ENCODE measurements at regions not wholly inside any gene's neighbourhood (a gene's known extent, or its start where the extent isn't known, plus 50 kb on each side); places are given as distances from the start of the nearest gene placed in this dataset.
"Not testable (repeated sequence)": the region's sequence is repeated elsewhere in the genome, so short reads cannot be mapped to it uniquely, and the experiment has no call there.

DNA sequence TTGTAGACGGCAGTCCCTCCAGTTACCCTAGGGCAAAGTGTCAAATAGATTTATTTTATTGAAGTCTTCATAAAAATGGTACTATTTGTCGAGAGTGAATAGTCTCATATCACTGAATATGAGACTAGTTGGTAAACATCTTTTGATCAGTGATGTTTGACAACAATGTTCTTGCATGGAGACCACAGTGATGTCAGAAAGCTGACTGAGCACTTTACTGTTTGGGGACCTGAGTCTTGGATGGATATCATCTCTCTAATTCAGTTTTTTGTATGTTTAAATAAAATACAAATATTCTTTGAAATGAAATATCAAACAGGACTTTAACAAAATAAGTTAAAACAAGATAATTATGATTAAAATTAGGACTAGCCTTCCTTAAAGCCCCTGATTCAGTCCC is 1315.4 kb upstream of the NRXN1 start:
- DNase-seq (ENCODE audit: low read depth in 4 of 4, low spot score in 3 of 4) = no peak

DNA sequence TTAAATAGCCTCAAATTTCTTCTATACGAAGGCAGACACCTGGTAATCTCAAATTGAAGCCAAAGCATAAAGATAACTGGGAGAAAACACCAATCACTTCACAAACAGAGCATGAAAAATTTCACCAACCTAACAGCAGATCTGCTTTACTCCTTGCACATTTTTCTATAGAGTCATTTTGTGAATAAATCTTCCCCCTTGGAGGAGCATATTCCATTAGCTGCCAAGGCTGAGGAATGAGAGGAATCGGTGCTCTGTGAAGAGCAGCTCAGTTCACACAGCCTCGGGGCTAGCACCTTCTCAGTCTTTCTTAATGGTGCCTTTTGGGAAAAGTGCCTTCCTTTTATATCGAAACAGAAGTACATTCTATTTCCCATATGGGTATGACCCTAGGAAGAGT is 1313.7 kb upstream of the NRXN1 start:
- no peak for DNase-seq (ENCODE audit: low read depth in 4 of 4, low spot score in 3 of 4)

DNA sequence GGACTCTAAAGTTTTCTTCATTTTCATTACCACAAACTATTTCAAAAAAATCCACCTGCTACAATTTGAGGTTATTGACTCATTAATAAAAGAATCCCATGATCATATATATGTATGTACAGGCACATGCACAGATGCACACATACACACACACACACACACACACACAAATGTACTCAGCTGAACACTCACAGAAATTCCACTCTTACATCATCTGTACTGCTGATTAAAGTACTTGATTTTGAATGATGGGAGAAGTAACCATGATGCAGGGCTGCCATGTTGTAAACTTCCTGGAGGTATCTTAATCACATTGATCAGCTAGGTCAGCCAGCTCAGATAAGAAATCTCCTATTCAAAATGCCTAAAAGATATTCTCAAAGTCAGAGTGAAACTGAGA is 1313.2 kb upstream of the NRXN1 start:
- DNase-seq (ENCODE audit: low read depth in 4 of 4, low spot score in 3 of 4) = no peak

DNA sequence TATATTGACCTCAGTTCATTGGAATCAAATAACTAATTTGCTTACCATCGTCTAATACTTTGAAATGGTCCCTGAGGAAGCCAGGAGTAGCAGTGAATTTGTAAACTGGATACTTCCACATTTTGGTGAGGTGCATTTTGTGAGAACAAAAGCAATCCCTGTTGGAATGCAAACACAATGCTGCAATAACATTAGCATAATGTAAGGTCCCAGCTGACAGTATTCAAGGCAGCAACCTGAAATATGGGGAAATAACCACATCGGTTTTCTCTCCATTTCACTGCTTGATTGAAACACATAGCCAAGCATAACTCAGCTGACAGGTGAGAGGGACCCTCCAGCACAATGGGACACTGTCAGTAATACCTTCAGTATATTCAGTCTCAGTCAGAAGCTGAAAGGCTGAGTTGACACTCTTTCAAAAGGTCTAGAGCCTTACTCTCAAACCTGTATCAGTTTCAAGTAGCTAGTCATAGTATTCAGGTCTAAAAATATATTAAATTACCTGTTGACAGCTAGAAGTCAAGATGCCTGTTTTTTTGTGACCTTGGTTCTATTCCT is 1311.9 kb upstream of the NRXN1 start:
- DNase-seq (ENCODE audit: low read depth in 4 of 4, low spot score in 3 of 4) = no peak

DNA sequence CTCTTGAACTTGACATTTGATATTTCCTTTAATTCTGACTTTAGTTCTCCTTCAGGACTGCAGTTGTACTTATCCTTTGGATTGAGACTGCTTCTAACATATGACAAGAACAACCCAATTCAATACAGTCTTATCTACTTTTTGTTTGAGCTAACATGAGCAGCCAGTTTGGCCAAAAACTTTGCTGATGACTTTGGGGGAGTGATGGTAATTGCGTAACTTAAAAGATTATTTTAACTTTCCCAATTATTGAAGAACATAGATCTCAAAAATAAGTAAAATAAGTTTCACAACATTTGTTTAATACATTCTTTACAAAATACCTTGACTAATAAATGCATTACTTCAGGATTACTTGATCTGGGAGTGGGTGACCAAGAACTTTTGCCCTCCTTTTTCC is 1311.1 kb upstream of the NRXN1 start:
- DNase-seq (ENCODE audit: low read depth in 4 of 4, low spot score in 3 of 4) = no peak

DNA sequence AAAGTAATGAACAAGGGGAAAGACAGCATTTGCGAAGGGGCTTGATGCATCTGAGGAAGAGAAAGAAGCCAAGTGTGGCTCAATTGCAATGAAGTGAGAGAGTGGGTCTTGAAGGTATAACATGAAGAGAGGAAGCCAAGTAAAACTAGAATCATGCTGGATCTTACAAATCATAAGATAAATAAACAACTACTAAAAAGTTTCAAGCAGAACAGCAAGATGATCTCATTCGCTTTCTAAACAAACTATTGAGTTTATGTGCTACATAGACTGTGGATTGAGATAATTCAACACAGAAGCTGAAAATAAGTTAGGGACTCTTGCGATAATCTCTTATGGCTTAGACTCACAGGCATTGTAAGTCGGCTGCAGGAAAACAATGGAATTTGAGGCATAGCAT is 1310.5 kb upstream of the NRXN1 start:
- no peak for DNase-seq (ENCODE audit: low read depth in 4 of 4, low spot score in 3 of 4)

DNA sequence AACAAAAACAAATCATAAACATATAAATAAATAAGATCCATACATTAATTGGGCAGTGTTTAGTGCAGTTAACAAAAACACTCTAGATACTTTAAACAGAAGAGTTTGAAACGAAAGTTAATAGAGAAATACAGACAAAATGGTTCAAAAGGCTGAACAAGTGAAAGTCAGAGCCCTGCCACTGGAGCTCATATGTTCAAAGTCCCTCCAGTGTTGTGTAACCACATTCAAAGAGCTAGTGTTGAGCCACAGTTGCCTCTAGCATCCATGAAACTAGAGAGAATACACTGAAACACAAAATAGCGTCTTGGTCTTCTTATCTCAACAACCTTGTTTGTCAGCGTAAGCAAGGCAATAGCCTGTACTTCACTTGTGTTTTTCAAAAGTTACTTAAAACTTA is 1309.8 kb upstream of the NRXN1 start:
- no peak for DNase-seq (ENCODE audit: low read depth in 4 of 4, low spot score in 3 of 4)

DNA sequence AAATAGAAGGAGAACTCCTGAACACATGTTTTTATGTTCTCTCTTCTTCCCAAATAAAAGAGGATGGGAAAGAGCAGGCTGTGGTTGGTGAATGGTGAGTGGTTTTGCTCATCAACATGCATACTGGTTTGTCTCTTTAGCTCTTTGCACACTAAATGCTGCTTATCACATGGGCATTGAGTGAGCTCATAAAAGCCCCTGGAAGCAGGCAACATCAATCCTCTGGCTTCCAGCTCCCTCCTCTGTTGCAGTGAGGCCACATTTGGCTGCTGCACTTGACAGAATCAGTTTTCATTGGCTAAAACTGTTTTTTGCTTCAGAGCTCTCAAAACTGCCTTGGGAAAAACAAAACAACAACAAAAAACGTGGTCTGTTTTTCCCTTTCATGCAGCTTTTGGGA is 1308.2 kb upstream of the NRXN1 start:
- no peak for DNase-seq (ENCODE audit: low read depth in 4 of 4, low spot score in 3 of 4)

DNA sequence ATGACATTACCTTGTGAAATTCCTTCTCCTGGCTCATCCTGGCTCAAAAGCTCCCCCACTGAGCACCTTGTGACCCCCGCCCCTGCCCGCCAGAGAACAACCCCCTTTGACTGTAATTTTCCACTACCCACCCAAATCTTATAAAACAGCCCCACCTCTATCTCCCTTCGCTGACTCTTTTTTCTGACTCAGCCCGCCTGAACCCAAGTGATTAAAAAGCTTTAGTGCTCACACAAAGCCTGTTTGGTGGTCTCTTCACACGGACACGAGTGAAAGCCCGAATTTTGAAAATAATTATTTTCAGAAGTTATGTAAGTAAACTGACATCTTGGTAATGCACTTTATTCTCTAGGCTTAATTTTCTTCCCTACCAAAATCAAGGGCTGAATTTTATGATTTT is 1305.9 kb upstream of the NRXN1 start:
- not testable (repeated sequence) for DNase-seq (ENCODE audit: low read depth in 4 of 4, low spot score in 3 of 4)

DNA sequence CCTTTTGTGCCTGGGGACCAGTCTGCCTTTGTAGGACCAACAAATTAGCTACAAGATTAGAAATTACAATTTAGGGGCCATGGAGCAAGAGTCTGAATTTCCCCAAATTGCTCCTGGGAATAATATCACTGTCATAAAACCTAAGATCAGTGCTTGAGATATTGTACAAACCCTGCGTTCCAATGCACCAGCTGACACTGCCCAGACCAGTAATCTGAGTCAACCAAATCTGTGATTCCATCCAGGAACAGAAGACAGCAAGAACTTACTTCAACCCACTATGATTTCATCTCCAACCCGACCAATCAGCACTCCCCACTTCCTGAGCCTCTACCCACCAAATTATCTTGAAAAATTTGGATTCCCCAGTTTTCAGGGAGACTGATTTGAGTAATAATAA is 1305.0 kb upstream of the NRXN1 start:
- DNase-seq (ENCODE audit: low read depth in 4 of 4, low spot score in 3 of 4) = no peak

DNA sequence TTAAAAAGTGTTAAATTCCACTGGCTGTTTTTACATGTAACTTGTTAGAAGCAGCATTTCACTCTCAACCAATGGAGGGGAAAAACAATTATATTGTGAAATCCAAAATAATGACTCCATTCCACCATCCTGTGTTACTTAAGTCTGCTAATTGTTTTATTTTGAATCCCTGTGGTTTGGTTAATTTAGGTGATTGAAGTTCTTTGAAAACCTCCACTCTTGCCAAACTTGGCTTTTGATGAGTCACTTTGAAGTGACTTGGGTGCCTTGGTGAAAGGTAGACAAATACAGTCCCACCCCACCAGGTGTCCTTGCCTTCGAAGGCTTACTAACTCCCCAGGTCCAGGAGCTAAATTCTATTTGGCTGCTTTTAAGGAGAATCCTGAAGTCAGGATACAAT is 1303.8 kb upstream of the NRXN1 start:
- no peak for DNase-seq (ENCODE audit: low read depth in 4 of 4, low spot score in 3 of 4)

DNA sequence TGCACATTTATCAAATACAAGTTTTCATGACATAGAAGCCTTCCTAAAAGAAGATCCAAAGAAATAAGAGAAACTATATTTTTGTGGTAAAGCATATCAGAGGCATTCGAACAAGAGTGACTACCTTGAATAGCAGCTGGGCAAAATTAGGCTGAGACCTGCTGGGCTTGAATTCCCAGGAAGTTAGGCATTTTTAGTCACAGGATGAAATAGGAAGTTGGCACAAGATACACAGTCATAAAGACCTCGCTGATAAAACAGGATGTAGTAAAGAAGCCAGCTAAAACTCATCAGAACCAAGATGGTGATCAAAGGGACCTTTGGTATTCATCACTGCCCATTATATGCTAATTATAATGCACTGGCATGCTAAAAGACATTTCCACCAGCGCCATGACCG is 1302.3 kb upstream of the NRXN1 start:
- no peak for DNase-seq (ENCODE audit: low read depth in 4 of 4, low spot score in 3 of 4)

DNA sequence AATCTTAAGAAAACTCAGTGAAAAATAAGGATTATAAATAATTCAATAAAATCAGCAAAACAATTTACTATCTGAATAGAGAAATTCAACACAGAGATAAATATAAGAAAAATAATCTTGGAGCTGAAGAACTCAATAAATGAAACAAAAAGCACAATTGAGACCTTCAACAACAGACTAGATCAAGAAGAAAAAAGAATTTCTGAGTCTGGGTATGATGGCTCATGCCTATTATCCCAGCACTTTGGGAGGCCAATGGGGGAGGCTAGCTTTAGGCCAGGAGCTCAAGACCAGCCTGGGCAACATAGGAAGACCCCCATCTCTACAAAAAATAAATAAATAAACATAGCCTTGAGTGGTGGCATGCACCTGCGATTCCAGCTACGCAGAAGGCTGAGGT is 1295.7 kb upstream of the NRXN1 start:
- no peak for DNase-seq (ENCODE audit: low read depth in 4 of 4, low spot score in 3 of 4)

DNA sequence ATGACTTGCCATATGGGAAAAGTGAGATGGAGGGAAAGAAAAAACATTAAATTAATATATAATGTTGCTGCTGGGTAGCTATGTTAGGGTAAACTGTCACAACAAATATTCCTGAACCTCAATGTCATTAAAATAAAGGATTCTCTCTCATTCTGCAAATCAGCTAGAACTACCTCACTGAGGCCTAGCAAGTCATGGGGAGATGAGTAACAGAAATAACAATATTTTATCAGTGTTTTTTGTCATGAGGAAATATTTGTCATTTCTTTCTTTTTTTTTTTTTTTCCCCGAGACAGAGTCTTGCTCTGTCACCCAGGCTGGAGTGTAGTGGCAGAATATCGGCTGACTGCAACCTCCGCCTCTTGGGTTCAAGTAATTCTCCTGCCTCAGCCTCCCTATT is 1282.3 kb upstream of the NRXN1 start:
- DNase-seq (ENCODE audit: low read depth in 4 of 4, low spot score in 3 of 4) = no peak

DNA sequence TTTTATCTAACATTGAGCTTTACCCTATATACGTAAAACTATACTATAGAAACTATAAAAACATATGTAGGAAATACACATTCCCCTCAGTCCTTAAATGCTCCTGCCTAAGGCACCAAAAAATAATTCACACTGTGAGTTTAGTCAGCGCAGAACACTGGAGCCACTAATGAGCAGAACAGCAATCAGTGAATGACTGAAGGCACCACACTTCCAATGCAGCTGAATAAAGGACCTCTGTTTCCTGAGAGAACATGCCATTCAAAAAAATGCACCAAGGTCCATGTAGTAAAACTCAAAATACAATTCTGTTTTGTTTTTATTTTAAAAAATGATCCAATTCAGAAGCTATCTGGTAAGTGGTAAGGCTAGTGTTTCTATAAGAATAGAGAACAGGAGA is 1280.6 kb upstream of the NRXN1 start:
- DNase-seq (ENCODE audit: low read depth in 4 of 4, low spot score in 3 of 4) = no peak

DNA sequence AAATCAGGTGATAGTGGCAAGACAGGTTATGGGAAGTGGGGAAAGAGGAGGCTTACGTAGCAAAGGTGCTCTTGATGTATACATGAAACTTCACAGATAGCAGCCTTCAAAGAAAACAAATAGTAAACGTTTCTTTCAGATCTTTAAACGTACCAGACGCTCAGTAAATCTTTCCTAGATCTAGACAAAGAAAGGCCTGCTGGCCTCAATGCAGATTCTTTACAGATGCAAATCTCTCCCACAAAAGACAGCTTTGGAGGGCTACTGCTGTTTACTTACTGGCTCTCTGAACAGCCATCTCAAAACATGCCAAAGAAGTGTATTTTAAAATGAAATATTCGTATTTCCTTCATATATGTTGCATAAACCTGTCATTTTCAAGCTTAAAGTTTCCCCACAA is 1279.9 kb upstream of the NRXN1 start:
- no peak for DNase-seq (ENCODE audit: low read depth in 4 of 4, low spot score in 3 of 4)

DNA sequence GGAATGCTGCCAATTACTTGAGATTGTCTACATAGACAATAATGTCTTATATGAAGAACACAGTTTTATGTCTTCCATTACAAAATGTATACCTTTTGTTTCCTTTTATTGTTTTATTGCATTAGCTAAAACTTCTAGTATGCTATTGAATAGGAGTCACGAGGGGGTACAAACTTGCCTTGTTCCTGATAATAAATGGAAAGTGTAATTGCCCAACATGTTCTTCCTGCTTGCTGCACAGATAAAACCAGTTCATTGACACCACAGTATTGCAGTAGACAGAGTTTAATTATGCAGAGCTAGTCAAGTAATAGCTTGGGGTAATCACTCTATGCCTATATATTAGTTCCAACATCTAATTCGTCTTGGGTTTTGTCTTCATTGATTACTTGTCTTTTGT is 1276.2 kb upstream of the NRXN1 start:
- DNase-seq (ENCODE audit: low read depth in 4 of 4, low spot score in 3 of 4) = no peak

DNA sequence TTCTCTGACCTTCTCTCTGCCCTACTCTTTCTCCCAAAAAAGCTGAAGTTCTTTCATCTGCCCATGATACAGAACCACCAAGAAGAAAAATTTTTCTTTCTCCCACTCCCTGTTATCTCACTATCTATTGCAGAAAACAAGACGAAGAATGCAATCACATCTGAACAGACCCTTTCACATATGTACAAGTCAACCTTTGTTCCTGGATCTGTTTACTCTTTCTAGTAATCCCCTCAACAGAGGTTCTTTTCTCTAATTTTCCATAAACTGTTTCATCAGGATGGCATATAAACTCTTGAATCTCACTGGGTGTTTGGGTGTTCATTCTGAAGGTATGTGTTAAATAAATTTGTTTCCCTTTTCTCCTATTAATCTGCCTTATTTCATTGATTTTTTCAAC is 1262.7 kb upstream of the NRXN1 start:
- DNase-seq (ENCODE audit: low read depth in 4 of 4, low spot score in 3 of 4) = no peak

DNA sequence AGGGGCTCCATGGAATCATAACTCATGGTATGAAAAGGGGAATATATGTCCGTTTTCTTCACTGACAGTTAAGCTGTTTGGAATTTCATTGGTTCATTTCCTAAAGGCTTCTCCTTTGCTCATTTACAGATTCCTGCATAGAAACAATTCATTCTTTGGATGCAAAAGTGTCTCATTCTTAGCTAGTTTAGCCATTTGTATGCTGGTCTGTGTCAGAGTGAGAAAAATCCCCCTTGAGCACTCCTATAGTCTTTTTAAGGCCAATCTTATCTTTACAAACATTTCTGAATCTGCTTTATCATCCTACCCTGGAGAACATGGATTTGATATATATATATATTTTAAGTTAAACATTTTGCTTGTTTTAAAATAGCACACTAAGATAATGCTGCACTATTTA is 1260.9 kb upstream of the NRXN1 start:
- no peak for DNase-seq (ENCODE audit: low read depth in 4 of 4, low spot score in 3 of 4)

DNA sequence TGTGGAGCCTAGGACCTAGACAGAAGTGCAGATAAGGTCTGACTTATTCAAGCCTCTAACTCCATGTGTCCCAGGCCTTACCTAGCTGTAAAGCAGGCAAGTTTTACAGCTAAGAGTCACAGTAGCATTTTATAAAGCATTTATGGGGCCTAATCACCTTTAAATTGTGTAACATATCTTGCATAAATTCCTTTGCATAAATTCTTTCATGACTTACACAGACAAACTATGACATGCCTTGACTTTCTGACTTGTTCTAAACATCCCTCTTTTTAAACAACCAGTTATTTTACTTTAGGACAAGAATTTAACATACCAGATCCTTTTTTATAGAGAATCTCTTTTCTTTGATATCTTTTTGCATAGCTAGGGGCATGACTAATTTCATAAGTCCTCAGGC is 1257.8 kb upstream of the NRXN1 start:
- DNase-seq (ENCODE audit: low read depth in 4 of 4, low spot score in 3 of 4) = no peak

DNA sequence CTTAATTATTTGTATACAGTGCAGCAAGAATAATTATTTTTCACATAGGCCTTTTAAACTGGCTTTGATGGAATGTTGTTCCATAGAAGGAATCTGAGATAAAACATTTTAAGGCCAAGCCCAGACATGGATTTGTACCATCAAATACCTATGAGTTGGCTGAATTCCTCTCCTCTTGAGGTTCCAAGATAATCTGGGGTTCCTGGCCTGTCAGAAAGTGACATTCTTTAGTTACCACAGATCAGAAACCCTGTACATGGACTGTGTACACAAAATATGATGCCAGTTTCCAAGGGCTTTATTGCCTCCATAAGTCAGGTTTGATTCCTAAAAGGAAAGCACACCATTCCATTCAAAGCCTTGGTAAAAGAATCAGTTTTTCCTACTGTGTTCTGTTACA is 1256.7 kb upstream of the NRXN1 start:
- no peak for DNase-seq (ENCODE audit: low read depth in 4 of 4, low spot score in 3 of 4)

DNA sequence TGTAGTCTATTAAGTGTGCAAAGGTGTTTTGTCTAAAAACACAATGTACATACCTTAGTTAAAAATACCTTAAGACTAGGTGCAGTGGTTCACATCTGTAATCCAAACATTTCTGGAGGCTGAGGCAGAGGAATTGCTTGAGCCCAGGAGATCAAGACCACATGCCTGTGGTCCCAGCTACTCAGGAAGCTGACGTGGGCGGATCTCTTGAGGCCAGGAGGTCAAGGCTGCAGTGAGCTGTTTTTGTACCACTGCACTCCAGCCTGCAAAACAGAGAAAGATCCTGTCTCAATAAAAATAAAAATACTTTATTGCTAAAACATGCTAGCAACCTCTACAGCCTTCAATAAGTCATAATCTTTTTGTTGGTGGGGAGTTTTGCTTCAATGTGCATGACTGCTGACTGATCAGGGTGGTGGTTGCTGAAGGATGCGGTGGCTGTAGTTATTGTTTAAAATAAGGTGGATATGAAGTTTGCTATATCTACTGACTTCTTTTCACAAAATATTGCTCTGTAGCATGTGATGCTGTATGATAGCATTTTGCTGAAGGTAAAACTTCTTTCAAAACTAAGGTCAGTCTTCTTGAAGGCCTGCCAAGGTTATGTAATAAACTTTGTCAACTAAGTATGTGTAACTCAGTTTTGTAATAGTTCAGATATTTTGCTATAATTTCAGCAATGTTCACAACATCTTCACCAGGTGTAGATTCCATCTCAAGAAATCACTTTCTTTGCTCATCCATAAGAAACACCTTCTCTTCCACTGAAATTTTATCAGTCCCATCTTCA is 1238.0 kb upstream of the NRXN1 start:
- no peak for DNase-seq (ENCODE audit: low read depth in 4 of 4, low spot score in 3 of 4)

DNA sequence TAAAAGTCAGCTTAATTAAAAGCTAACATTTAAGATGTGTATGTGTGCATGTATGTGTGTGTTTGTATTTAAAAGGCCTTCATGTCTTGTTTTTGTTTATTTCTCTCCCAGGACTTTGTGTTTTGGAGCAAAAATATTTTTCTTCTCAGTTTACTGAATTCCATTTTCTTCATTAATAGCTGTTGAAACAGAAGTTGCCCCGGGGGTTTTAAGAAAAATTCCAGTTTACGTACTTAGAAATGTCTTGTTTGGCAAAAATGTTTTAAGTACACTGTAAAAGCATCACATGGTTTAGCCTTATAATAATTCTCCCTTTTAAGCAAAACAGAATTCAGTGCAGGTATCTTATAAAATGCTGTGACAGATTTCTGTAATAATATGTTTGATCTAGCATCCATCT is 1233.0 kb upstream of the NRXN1 start:
- no peak for DNase-seq (ENCODE audit: low read depth in 4 of 4, low spot score in 3 of 4)
